Activated T-helper 1 cell treated with Interleukin-2 at 50 U/mL for 16 hours (primary cell): ENCODE measurements at regions not wholly inside any gene's neighbourhood (a gene's known extent, or its start where the extent isn't known, plus 50 kb on each side); places are given as distances from the start of the nearest gene placed in this dataset.

Experiments
- DNase-seq: peaks from one replicate; pipeline ENCODE4 v3.0.0-alpha.2; 2020; ENCODE audit warnings: low read depth

DNA sequence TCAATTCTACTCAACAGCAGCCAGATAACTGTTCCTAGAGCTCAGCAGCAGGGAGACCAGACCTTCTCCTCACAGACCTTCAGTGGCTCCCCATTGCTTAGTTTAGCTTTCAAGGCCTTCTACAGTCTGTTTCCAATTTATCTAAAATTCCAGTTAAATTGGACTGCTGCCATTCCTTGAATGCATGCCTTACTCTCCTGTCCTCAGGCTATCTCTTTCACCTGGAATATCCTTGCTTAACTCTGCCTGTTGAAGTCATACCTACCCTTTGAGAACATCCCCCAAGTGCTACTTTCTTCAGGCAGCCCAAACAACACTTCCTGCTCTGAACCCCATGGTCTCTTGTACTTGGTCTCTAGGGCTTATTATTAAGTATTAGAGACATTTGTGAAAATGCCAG lies 120.7 kb upstream of the TENM4 start:
- DNase-seq, result no peak

GRCh38 chr11:79550809-79551208 lies 110.0 kb upstream of the TENM4 start:
- DNase-seq, result no peak

GRCh38 chr11:79547256-79547655 lies 106.4 kb upstream of the TENM4 start:
- DNase-seq, result no peak

DNA sequence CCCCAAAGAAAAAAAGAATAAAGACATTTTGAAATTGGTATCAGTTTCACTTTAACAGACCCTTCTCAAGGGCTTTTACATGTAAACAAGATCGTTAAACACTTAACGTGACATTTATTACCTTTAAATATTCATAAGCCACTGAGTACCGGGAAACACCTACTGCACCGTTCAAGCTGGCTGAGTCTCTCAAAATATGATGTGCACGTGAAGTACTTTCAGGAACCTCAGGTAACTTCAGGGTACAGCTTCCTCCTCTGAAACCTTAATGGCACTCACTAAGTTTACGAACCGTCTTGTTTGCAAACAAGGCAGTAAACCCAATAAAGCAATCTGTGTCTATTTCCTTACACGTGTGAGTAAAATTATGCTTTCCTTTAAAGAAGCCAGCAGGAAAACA lies 105.5 kb upstream of the TENM4 start:
- DNase-seq, result no peak

- DNase-seq, result no peak
These were observed 103.5 kb upstream of the TENM4 start for GRCh38 chr11:79544361-79544760.

- no peak for DNase-seq
These were observed 102.3 kb upstream of the TENM4 start for GRCh38 chr11:79543101-79543500.

DNA sequence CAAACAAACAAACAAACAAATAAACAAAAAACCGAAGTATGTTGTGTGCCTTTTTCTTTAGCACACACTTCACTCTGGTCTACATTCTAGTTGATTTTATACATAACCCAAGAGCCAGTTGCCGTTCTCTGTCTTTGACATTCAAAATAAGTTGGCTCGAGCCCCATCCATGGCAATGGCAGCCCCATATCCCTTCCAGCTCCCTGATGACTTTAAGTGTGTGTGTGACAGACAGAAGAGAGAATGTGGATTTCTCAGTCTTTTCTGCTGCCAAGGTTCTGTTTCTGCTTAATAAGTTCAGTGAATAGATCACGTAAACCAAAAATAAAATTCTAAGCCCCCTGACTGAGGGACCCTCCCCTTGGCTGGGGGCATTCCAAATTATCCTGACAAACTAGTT lies 100.6 kb upstream of the TENM4 start:
- no peak for DNase-seq

DNA sequence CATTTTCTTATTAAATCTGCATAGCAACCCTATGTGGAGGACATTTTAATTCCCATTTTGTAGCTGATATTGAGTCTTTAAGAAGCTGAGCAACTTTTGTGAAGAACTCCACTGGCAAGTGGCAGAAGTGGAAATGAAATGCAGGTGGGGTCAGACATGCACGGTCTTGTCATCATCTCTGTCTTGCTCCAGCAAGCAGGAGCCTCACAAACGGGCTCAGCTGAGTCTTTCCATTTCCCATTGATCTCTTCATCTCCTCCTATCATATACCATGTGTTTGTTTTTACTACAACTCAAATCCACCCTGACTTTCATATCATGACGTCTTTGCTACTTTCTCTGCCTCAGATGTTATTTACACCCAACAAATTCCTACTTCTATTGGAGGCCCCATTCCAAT lies 97.9 kb upstream of the TENM4 start:
- DNase-seq, result no peak

DNA sequence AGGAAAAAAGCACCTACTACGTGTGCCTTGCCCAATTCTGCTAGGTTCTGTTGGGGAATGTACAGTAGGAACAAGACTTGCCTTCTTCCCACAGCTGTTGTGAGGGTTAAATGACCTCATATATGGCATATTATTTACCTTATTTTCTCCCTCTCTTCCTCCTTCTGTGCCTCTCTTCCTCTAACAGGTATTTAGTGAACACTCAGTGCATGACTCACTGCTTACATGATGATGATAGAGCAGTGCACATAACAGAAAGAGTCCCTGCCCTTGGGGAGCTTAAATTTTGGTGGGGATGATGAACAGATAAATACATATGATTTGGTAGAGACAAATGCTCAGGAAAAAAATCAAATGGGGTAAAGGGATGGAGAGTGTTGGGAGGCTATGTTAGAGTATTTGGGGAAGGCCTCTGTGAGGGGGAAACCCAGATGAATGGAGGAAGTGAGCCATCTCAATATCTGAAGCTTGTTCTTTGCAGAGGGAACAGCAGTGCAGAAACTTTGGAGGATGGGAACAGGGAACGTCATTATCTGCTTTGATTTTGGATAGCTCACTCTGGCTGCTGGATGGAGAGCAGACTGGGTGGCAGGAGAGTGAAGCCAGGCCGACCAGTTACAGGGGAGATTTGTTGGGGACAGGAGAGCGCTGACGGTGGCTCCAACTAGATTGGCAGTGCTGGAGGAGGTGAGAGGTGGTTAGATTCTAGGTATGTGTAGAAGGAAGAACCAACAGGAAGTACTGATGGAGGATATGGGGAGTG lies 95.5 kb upstream of the TENM4 start:
- no peak for DNase-seq

DNA sequence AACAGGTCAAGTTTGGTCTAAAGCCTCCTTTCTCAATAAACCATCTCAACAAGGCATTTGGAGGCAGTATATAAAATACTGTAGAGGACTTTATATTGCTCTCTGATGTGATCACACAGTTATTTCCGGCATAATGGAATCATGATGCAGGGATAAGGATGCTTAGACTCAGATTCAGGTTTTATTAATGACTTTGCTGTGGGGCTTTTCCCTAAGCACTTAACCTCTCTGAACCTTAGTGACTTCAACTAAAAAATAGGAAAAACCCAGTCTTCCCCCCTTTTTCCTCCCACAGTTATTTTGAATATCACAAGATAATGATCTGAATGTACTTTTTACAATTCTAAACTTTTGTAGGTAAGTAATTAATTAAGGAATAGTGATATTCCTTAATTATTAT lies 94.8 kb upstream of the TENM4 start:
- DNase-seq, result no peak

DNA sequence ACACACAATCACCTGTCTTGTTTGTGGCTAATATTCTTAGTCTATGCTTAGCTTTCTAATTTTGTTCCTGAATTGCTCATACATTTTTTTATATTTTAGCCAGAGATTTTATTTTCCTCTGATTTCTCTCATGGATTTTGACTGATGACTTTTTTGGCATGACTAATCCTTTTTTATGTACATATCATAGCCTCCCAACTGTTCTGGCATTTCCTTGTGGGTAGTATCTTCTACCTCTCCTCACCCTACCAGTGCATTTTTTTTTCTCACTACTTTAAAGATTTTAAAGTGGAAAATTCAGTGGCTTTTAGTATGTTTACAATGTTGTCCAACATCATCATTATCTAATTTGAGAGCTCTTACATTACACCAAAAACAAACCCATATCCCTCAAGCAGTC lies 84.4 kb upstream of the TENM4 start:
- DNase-seq, result no peak

DNA sequence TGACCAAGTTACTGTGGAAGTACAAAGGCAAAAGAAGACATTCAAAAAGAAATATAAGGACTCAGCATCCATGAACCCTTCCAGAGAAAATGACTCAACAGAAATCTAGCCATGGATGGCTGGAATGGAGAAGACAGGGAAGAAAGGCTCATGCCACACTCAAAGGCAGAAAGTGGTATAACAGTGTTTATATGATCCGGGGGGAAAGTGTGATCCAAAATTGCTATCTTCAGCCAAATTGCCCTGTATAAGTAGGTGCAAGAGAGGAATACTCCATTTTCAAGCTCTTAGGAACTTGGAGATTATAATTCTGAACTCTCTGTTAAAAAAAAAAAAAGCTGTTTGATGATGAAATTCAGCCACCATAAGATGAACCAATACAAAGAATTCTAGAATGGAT lies 81.8 kb upstream of the TENM4 start:
- DNase-seq, result no peak

DNA sequence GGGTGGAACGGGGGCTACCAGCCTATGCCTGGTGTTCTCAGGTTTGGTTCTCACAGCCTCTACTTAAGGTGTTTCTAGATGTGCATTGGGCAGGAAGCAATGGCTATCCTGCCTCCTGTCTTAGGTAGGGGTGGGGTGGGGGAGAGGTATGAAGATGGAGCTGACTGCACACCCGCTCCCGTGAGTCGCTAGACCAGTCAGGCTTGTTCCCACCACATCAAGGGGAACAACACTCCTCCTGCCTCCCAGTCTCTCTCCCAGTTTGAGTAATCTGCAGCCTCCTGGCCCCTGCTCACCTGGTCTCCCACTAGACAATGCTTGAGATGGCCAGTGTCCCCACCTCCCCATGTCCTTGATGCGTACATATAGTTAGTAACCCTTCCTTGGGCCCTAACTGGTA lies 79.3 kb upstream of the TENM4 start:
- DNase-seq, result no peak

- no peak for DNase-seq
These were observed 75.0 kb upstream of the TENM4 start for GRCh38 chr11:79515781-79516180.

- no peak for DNase-seq
These were observed 73.9 kb upstream of the TENM4 start for GRCh38 chr11:79514695-79515094.

- no peak for DNase-seq
These were observed 73.5 kb upstream of the TENM4 start for GRCh38 chr11:79514290-79514689.

DNA sequence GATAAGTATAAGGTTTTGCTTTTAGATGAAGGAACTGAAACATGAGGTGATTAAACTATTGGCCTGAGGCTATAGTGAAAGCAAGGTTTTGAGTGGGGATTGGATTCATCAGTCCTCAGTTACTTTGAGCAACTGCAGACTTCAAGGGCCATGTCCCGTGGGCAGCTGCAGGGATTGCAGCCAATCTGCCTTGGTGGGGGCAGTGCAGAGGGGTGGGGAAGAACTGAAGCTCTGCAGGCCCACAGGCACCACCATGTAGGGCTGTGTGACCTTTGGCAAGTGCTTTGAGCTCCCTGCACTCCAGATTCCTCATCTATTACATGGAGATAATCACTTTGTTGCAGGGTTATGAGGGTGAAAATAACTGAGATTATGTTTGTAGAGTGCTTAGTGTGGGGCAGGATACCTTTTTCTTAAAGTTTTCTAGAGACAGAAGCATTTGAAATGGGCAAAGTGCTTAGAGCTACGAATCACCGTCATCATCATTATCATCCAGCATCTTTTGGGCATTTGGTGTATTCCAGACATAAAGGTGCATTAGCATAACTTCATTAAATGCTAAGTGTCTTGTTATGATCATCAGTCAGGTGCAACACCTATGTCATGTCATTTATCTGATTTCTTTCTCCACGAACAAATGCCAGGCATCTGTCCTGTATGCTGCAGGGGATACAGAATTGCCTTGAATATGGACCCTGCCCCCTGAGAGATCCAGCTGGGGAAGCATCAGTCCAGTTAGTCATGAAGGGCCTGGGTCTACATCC lies 72.1 kb upstream of the TENM4 start:
- DNase-seq, result no peak

DNA sequence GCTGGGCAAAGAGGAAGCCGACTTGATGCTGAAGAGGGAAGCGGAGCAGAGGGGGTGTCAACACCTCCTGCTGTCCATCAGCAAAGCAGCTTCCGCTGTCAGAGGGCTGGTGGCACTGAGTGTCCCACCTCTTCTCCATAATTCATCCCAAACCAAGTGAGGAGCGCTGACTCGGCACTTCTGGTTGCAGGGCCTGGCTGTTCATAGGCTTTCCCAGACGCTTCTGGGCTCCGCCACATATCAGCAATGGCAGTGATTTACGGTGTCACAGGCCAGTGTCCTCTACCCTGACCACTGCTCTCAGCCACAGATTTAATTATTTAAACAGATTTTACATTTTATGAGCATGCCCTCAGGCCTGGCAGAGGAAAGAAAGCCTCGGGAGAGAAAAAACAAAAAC lies 70.1 kb upstream of the TENM4 start:
- DNase-seq, result no peak

DNA sequence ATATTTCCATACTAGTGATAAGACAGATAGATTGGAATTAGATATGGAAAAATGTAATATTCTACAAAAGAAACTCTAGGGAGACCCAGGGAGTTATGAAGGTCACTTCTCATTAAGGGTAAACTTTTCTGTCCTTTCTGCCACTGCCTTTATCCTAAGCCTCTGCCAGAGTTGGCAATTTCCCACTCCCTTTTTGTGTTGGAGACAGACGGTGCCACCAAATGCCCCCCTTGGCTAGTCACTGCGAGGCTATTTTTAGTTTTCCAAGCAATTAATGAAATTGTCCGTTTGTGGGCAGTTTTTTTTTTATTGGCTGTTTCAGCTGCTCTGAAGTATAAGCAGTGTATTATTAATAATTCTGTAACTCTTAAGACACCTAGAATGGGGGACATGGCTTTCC lies 67.6 kb upstream of the TENM4 start:
- no peak for DNase-seq

GRCh38 chr11:79507706-79508105 lies 66.9 kb upstream of the TENM4 start:
- DNase-seq, result no peak

- DNase-seq, result no peak
These were observed 66.0 kb upstream of the TENM4 start for GRCh38 chr11:79506734-79507344.

GRCh38 chr11:79506124-79506523 lies 65.3 kb upstream of the TENM4 start:
- DNase-seq, result no peak

DNA sequence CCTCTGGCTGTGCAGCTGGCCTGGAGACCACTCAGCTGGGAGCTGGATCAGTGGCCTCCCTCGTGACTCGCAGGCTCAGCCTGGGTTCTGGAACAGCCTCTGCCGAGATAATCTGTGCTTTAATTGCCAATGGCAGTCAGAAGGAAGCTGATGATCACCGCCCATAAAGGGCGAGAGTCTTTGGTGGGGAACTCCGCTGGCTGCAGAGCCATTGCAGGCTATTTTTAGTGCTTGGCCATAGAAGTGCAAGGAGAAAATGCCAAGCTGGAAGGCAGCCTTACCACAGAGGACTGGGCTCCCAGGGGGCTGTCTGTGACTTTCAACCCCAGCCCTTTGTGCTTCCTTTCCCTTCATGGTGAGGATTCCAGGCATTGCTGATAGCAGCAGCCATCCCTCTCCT lies 62.2 kb upstream of the TENM4 start:
- DNase-seq, result no peak
